CD14-positive monocyte (primary cell): ENCODE measurements at regions not wholly inside any gene's neighbourhood (a gene's known extent, or its start where the extent isn't known, plus 50 kb on each side); places are given as distances from the start of the nearest gene placed in this dataset.

ENCODE experiments used
- DNase-seq, 3 donors: peaks; one replicate each; pipeline ENCODE4 v3.0.0-alpha.2; 2011 to 2022
- H2AFZ ChIP-seq: 2 replicates; pipeline ENCODE4 v1.6.0; 2012; ENCODE audit warnings: mild to moderate bottlenecking, low read depth, low read length, inconsistent platforms; ENCODE audit not compliant: insufficient read depth, poor library complexity, severe bottlenecking
- H3K27ac ChIP-seq, 2 donors: 1 replicate in 1 of 2; 2 replicates in 1 of 2; pipeline ENCODE4 v1.5.1; 2012 to 2013; ENCODE audit warnings: low read length in 2 of 2, control low read depth in 1 of 2, inconsistent platforms in 1 of 2, low read depth in 1 of 2, mild to moderate bottlenecking in 1 of 2
- H3K27me3 ChIP-seq, 2 donors: one replicate each; pipeline versions ENCODE4 v1.6.0 to v1.6.1; 2011 to 2013; ENCODE audit warnings: low read length in 2 of 2; ENCODE audit not compliant: control insufficient read depth in 2 of 2, insufficient read depth in 2 of 2
- H3K36me3 ChIP-seq, 2 donors: replicated peaks in 1 of 2; 1 replicate in 1 of 2; 2 replicates in 1 of 2; pipeline versions ENCODE4 v1.5.1 to v1.6.1; 2012 to 2013; ENCODE audit warnings: low read length in 2 of 2, control low read depth in 1 of 2, inconsistent platforms in 1 of 2, mild to moderate bottlenecking in 1 of 2; ENCODE audit not compliant: insufficient read depth in 2 of 2, control insufficient read depth in 1 of 2
- H3K4me1 ChIP-seq, 2 donors: 1 replicate in 1 of 2; 2 replicates in 1 of 2; pipeline versions ENCODE4 v1.5.1 to v1.6.1; 2012 to 2013; ENCODE audit warnings: low read length in 2 of 2, control low read depth in 1 of 2, inconsistent platforms in 1 of 2, mild to moderate bottlenecking in 1 of 2, moderate library complexity in 1 of 2; ENCODE audit not compliant: insufficient read depth in 2 of 2, control insufficient read depth in 1 of 2
- H3K4me2 ChIP-seq: replicated peaks from 2 replicates; pipeline ENCODE3; 2012; ENCODE audit warnings: low read length, moderate library complexity, mild to moderate bottlenecking; ENCODE audit not compliant: poor library complexity, severe bottlenecking; ENCODE audit errors: extremely low read depth
- H3K4me3 ChIP-seq, 3 experiments: fragments of 200-600 bp in 1 of 3; sonication (generic) in 1 of 3; replicated peaks in 1 of 3; 1 replicate in 2 of 3; 2 replicates in 1 of 3; pipeline ENCODE4 v1.5.1; 2011 to 2013; ENCODE audit warnings: low read length in 3 of 3, mild to moderate bottlenecking in 3 of 3, control low read depth in 2 of 3, low read depth in 2 of 3, inconsistent platforms in 1 of 3, moderate library complexity in 1 of 3
- H3K79me2 ChIP-seq: 2 replicates; pipeline ENCODE4 v1.6.0; 2012; ENCODE audit warnings: mild to moderate bottlenecking, control low read depth, inconsistent platforms, low read length, moderate library complexity; ENCODE audit not compliant: insufficient read depth
- H3K9ac ChIP-seq: 2 replicates; pipeline ENCODE4 v1.6.0; 2017; ENCODE audit warnings: low read length, mild to moderate bottlenecking; ENCODE audit not compliant: insufficient read depth, poor library complexity, severe bottlenecking
- H3K9me3 ChIP-seq, 2 donors: replicated peaks in 1 of 2; 1 replicate in 1 of 2; 2 replicates in 1 of 2; pipeline versions ENCODE4 v1.5.1 to v1.6.1; 2012 to 2013; ENCODE audit warnings: low read length in 2 of 2, control low read depth in 1 of 2; ENCODE audit not compliant: control insufficient read depth in 1 of 2, insufficient read depth in 1 of 2
- H4K20me1 ChIP-seq: 2 replicates; pipeline ENCODE4 v1.6.0; 2012; ENCODE audit warnings: mild to moderate bottlenecking, low read length, control low read depth, moderate library complexity; ENCODE audit not compliant: insufficient read depth
- H3K27ac Mint-ChIP-seq, 7 donors: one replicate each; pipeline ENCODE4 v1.8.0; 2020; ENCODE audit warnings: mild to moderate bottlenecking in 7 of 7, mixed read lengths in 7 of 7, moderate library complexity in 6 of 7, inconsistent platforms in 2 of 7
- H3K27me3 Mint-ChIP-seq, 3 donors: one replicate each; pipeline ENCODE4 v1.8.0; 2021 to 2022; ENCODE audit warnings: low read depth in 3 of 3, mild to moderate bottlenecking in 3 of 3, mixed read lengths in 3 of 3, moderate library complexity in 3 of 3, inconsistent platforms in 1 of 3
- H3K36me3 Mint-ChIP-seq, 2 donors: one replicate each; pipeline ENCODE4 v1.8.0; 2020; ENCODE audit warnings: mixed read lengths in 2 of 2, inconsistent platforms in 1 of 2, mild to moderate bottlenecking in 1 of 2
- H3K4me1 Mint-ChIP-seq: one replicate; pipeline ENCODE4 v1.8.0; 2020; ENCODE audit warnings: mild to moderate bottlenecking, mixed read lengths
- H3K4me3 Mint-ChIP-seq, 2 donors: one replicate each; pipeline ENCODE4 v1.8.0; 2020; ENCODE audit warnings: mild to moderate bottlenecking in 2 of 2, mixed read lengths in 2 of 2, moderate library complexity in 1 of 2
- H3K9me3 Mint-ChIP-seq, 7 donors: one replicate each; pipeline ENCODE4 v1.8.0; 2020 to 2022; ENCODE audit warnings: mixed read lengths in 7 of 7, mild to moderate bottlenecking in 6 of 7, moderate library complexity in 6 of 7, inconsistent platforms in 2 of 7
- CTCF ChIP-seq: fragments of 200-600 bp; IDR thresholded peaks from one replicate; pipeline ENCODE4 v1.8.0; 2022; ENCODE audit warnings: antibody characterized with exemption, mild to moderate bottlenecking
- WGBS: methylation state at CpG from one replicate; pipeline ENCODE4 v1.1.5; 2013; ENCODE audit warnings: missing lambda C conversion rate; ENCODE audit not compliant: insufficient coverage; 5-methylcytosine and 5-hydroxymethylcytosine counted together
- intact Hi-C, 2 donors: fragments of 100-400 bp; cut with micrococcal nuclease; formaldehyde crosslinking; loops; one replicate each; pipeline versions ENCODE4 v1.15.0 to v1.15.1; 2023

- Histone ChIP-seq H3K36me3 (no peaks in the 10 kb centered on the region), H3K79me2 (no peaks in the 10 kb centered on the region), H3K4me2 (no peak overlapping the region), H2AFZ (no peak overlapping the region), H4K20me1 (no peaks in the 10 kb centered on the region), H3K4me3 (no peak overlapping the region), H3K27me3 (no peaks in the 10 kb centered on the region), H3K9ac (no peak overlapping the region), H3K9me3 (peaks cover 0 to 25% of the 10 kb centered on the region in 2 donors), H3K27ac (no peak overlapping the region), H3K4me1 (no peaks in the 10 kb centered on the region)
- 89% methylated on average over 6 of the region's 6 CpGs for WGBS
- Mint-ChIP-seq H3K27ac (no peak overlapping the region), H3K4me3 (no peak overlapping the region), H3K4me1 (no peaks in the 10 kb centered on the region), H3K9me3 (peaks cover 5 to 23% (median 19%) of the 10 kb centered on the region in 7 donors), H3K27me3 (peaks cover 0 to 2% (median 1%) of the 10 kb centered on the region in 3 donors), H3K36me3 (no peaks in the 10 kb centered on the region)
- DNase-seq, result no peak
- intact Hi-C loops, result loop anchor here in 1 of 2 donors (10.0 kb wide), 1 partner anchor 60 kb away; no protein-coding TSS in a partner anchor
- TF ChIP-seq CTCF, result no peak
Observed at GRCh38 chr1:4084446-4084845, 184.4 kb upstream of the C1orf174 start.

- H3K4me1 Mint-ChIP-seq, result no peaks in the 10 kb centered on the region
- DNase-seq, result no peak
- intact Hi-C loops, result loop anchor here in 1 of 2 donors (10.0 kb wide), 1 partner anchor 60 kb away; no protein-coding TSS in a partner anchor
Observed at GRCh38 chr1:4084896-4085295, 184.8 kb upstream of the C1orf174 start.

More at GRCh38 chr1:4084896-4085295, 184.8 kb upstream of the C1orf174 start:
- Histone ChIP-seq H3K9ac (no peak overlapping the region), H3K4me1 (no peaks in the 10 kb centered on the region), H3K9me3 (peaks cover 1 to 27% of the 10 kb centered on the region in 2 donors), H2AFZ (no peak overlapping the region), H3K4me2 (no peak overlapping the region), H3K27ac (no peak overlapping the region), H3K79me2 (no peaks in the 10 kb centered on the region), H3K27me3 (no peaks in the 10 kb centered on the region), H3K36me3 (no peaks in the 10 kb centered on the region), H4K20me1 (no peaks in the 10 kb centered on the region), H3K4me3 (no peak overlapping the region)
- H3K27me3 Mint-ChIP-seq, result peaks cover 0 to 1% (median 0%) of the 10 kb centered on the region in 3 donors
- 75% methylated on average over 3 of the region's 6 CpGs for WGBS
- no peak overlapping the region for H3K4me3 Mint-ChIP-seq
- TF ChIP-seq CTCF, result no peak
- H3K9me3 Mint-ChIP-seq, result peaks cover 10 to 28% (median 23%) of the 10 kb centered on the region in 7 donors
- no peak overlapping the region for H3K27ac Mint-ChIP-seq
- no peaks in the 10 kb centered on the region for H3K36me3 Mint-ChIP-seq
